GM18909 (cell line): ENCODE measurements at regions not wholly inside any gene's neighbourhood (a gene's known extent, or its start where the extent isn't known, plus 50 kb on each side); places are given as distances from the start of the nearest gene placed in this dataset.
"Not testable (repeated sequence)": the region's sequence is repeated elsewhere in the genome, so short reads cannot be mapped to it uniquely, and the experiment has no call there.

Source experiments
- ATAC-seq: cut with Tn5 transposase; IDR thresholded peaks from one replicate; pipeline ENCODE4 v1.9.1; 2021; ENCODE audit warnings: mild to moderate bottlenecking; ENCODE audit not compliant: unreplicated experiment, poor library complexity

DNA sequence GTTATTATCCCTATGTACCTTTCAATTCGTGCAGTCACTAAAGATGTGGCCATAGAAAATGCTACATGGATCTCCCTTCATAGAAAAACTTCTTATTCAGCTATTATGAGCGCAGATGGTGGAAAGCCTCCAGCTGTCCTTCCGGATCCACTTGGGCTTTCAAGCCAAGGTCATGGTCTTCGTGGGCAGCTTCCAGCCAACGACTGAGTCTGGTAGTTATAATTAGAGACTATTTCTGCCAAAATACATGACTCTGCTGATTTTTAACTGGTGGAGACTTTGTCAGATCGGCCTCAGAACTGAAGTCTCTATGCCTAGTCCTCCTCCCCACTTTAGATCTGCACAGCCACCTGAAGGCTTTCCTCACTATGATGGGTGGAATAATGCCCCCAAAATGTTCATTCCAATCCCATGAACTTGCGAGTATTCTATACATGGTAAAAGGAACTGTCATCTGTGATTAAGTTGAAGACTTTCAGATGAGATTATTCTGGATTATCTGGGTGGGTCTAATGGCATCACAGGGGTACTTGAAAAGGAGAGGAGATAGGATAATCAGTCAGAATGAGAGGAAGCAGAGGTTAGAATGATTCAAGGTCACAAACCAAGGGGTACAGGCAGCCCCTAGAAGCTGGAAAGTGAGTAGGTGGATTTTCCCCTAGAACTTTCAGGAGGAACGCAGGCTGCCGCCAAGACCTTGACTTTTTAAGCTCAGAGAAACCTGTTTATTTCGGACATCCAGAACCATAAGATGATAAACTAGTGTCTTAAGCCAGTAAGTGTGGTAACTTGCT lies 171.1 kb upstream of the CXCL13 start:
- ATAC-seq, result no peak

DNA sequence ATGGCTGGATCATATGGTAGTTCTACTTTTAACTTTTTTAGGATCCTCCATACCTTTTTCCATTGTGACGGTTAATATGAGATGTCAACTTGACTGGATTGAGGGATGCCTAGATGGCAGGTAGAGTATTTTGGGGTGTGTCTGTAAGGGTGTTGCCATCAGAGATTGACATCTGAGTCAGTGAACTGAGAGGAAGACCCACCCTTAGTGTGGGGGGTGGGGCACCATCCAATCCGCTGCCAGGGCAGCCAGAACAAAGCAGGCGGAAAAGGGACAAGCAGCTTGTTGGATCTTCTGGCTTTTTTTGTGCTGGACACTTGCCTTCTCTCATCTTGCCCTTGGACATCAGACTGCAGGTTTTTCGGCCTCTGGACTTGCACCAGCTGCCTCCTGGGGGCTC lies 168.5 kb upstream of the CXCL13 start:
- ATAC-seq, result no peak

DNA sequence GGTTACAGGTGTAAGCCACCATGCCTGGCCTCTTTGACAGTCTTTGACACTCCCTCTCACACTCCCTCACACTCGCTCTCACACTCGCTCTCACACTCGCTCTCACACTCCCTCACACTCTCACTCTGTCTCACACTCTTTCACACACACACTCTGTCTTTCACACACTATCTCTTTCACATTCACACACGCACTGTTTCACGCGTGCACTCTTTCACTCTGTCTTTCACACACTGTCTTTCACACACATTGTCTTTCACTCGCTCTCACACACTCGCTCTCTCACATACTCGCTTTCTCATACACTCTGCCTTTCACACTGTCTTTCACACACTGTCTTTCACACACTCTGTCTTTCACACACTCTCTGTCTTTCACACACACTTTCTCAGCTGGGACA lies 167.1 kb upstream of the CXCL13 start:
- ATAC-seq, result no peak

DNA sequence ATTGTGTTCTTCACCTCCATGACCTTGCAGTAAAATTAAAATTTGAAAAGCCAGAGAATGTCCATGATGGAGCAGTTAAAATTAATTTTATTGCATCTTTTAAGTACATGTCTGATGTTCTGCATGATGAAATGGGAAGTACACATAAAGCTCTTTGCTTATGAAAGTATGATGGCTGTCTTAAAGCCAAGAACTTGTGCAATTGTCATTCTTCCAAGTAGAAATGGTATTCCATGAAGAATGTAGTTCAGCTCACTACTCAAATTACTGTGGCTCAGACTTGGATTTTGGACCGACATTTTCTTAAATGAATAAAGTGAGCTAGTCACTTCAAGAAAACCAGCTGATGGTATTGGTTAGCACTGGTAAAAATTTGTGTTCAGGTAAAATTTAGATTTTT lies 161.7 kb upstream of the CXCL13 start:
- no peak for ATAC-seq

DNA sequence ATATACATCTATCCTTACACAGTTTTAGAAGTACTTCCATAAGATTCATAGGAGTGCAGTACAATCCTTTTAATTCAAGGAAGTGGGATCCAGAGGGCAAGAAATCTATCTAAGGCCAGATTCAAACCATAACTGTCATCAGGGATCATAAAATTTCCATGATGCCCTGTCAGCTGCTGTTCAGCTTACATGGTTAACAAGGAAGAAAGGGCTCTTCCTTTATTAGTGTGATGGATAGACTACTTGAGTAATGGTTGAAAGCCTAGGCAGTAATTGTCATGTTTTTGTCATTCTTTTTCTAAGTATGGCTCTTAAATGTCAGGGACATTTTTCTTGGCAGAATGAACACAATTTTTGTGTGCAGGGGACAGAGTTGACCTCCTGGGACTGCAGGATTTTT lies 159.8 kb upstream of the CXCL13 start:
- no peak for ATAC-seq

DNA sequence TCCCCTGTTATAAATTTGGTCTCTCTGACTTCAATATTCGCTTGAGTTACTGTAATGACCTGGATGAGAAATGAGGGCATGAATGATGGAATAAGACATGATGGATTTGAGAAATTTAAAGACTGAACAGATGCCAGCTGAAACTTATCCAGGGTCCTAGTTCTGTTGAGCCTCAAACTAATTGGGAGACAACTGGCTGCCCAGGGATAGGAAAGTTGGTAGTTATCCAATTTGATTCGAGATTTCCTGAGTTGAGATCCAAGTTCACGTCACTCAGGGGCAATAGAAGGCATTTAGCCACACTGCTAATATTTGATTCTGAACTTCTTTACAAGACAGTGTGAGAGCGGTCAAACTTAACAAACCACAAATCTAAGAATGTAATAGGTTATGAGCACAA lies 159.0 kb upstream of the CXCL13 start:
- ATAC-seq, result no peak

DNA sequence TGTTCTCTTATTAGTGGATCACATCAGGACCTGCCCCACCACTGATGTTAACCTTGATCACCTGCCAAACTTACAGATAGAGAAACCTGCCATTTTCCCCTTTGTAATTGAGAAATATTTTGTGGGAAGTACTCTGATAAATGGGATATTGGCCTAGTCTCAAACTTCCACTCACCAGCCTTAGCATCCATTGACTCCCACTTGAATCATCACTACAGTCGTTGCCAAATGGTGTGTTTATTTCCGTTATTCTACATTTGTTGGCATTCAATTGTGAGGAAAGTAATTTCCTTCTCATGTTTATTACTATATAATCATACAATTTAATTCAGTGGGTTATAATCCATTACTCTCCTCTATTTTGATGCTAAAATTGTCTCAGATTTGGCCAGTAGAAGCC lies 156.4 kb upstream of the CXCL13 start:
- no peak for ATAC-seq

DNA sequence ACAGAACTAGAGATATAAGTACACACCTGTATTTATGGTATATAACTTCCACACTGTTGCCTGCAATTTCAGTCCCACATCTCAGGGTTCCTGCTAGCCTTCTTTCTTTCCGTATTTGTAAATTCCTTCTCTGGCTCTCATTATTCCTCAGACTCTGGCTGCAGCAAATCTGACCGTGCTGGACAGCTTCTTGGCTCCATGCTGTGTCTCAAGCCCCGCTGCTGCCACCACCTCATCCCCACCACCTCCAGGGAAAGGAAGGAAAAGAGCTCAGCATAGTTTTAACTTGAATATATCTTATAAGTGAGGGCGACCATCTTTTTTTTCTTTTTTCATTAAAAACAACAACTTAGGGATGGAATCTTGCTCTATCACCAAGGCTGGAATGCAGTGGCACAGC lies 155.6 kb upstream of the CXCL13 start:
- ATAC-seq, result no peak

DNA sequence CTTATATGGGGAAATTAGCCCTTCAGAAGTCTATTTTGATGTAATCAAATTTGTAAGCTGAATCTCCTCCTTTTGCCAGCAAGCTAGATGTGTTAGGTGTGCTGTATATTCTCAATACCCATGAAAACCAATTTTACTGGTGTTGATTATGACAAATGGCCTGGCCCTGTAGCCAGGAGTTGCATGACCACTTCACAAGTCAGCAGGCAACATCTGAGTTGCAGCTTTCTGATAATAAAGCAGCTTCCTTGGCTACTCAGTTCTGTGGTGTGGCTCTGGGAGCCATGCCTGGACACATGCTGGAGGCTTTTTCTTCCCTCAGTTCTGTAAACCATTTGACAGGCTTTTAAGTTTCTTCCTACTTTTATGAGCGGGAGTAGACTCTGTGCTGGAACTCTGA lies 154.1 kb upstream of the CXCL13 start:
- ATAC-seq, result no peak

DNA sequence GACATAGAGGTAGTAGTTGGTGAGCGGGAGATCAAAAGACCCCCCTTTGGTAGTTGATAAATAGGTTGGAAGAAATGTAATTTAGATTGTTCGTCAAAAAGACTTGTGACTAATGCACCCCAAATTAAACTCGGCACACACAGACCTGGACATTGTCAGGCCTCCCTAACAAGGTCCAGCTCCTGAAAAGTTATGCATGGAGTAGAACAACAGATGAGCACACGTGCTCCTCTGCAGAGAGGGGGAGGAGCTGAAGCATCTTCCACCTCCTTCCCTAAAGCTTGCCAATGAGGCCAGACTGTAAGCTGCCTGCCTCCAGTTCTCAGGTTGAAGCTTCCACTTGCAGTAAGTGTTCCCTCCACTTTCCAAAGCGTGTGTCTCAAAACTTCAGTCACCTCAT lies 153.5 kb upstream of the CXCL13 start:
- ATAC-seq, result not testable (repeated sequence)

DNA sequence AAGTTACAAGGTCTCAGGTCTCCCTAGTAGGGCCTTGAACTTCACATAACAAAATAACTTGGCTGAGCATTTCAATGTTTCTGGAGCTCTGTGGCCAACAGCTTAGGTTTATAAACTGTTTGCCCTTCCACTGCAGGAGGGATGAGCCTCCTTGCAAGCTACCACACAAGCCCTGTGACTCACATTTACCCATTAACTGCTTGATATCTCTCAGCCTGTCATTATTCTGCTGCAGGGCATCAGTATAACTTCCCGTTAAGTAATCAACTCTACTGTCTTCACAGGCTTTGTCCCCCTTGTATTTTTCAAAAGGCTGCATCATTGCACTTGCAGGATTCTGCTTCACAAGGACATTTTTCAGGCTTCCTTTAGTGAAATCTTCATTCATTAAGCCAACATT lies 151.7 kb upstream of the CXCL13 start:
- ATAC-seq, result no peak

DNA sequence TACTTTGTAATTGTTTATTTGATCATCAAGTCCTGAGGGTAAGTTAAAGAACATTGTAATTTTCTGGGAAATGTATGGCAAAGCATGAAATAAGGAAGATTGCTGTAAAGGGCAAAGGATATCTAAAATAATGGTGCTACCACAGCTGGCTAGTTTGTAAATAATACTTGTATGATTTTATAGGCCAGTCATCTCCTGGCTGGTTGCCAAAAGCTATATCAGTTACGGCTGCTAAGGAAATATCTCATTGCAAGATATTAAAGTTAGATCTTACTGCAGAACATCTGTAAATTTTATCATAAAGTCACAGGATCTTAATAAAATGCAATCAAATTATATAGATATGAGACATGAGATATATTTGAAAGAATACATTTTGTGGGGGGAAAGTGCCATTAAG lies 150.8 kb upstream of the CXCL13 start:
- no peak for ATAC-seq

DNA sequence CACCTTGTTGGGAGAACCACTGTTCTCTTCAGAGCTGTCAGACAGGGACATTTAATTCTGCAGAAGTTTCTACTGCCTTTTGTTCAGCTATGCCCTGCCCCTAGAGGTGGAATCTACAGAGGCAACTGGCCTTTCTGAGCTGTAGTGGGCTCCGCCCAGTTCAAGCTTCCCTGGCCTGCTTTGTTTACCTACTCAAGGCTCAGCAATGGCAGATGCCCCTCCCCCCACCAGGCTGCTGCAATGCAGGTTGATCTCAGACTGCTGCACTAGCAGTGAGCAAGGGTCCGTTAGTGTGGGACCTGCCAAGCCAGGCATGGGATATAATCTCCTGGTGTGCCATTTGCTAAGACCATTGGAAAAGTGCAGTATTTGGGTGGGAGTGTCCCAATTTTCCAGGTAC lies 141.5 kb upstream of the CXCL13 start:
- ATAC-seq, result not testable (repeated sequence)

DNA sequence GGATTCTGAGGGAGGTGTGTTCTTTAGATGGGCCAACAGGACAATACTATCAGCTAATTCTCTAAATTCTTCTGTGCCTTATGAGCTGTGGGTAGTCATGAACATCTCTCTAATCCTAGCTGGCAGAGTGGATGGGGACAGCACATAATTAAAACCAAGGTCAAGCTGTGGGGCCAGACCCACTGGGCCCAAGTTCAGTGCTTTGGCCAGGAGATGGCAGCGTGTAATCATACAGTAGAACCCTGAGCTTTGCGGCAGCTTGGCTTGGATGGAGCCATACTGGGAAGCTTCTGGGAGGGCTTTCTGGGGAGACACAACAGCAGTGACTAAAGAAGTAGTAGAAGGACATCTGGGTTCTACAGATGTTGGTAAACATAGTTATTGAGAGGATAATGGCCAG lies 140.3 kb upstream of the CXCL13 start:
- ATAC-seq, result no peak

DNA sequence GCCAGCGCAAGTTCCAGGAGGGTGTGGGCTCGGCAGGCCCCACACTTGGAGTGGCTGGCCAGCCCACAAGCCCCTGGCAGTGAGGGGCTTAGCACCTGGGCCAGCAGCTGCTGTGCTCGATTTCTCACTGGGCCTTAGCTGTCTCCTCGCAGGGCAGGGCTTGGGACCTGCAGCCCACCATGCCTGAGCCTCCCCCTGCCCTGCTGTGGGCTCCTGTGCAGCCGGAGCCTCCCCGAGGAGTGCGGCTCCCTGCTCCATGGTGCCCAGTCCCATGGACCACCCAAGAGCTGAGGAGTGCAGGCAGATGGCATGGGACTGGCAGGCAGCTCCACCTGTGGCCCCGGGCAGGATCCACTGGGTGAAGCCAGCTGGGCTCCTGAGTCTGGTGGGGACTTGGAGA lies 139.2 kb upstream of the CXCL13 start:
- no peak for ATAC-seq

DNA sequence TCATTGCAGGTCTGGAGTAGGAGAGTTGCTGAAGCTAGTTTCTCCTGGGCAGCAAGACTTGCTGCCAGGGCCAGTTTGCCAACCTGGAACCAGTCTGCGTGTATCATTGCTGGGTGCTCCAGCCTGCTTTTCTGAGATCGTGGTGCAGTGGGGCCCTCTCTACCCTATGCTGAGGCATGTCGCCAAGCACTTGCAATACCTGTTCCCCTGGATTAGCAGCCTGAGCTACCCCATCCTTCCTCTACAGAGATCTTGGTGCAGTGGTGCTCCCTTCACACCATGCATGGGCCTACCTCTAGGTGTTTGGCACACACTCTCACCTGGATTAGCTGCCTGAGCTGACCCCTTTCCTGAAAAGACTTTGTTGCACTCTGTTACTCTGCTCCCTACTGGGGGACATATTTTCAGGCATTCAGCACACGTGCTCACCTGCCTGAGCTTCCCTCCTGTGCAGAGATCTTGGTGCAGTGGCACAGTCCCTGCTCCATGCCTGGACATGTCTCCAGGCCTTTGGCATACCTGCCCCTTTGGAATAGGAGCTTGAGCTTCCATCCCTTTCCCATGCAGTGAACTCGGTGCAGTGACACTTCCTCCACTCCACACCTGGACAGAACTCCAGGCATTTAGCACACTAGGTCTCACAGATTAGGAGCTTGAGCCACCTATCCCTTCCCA lies 133.7 kb upstream of the CXCL13 start:
- no peak for ATAC-seq

DNA sequence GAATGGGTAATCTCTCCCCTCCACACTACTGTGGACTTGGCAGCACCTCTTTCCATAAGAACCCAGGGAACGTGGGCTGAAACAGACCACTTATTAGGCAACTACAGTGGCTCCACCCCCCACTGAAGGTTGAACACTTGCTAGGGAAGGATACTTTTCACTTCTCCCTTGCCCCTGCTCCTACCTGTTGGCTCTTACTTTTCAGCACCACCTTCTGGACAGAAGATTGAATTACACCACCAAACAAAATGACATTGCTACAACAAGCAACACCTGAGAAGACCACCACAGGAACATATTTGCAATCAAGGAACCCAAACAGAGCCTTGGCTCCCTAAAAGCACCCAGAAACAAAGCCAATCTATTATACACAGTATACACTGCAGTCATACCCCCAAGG lies 132.1 kb upstream of the CXCL13 start:
- ATAC-seq, result no peak

DNA sequence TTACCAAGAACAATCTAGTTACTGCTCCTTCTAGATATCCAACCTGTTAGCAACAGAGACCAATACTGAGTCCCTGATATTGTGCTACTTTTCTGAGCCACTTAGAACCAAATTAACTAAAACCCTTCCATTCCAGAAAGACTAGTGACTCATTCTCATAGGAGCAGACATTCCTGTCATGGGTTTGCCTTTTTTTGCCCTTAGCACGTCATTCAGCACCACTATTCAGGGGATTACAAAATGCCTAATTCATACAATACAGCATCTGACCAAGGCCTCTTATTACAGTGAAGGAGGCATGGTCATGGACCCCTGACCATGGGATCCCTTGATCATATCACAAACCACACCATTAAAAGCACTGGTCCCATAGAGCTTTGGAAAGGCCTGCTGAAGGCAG lies 123.8 kb upstream of the CXCL13 start:
- no peak for ATAC-seq

DNA sequence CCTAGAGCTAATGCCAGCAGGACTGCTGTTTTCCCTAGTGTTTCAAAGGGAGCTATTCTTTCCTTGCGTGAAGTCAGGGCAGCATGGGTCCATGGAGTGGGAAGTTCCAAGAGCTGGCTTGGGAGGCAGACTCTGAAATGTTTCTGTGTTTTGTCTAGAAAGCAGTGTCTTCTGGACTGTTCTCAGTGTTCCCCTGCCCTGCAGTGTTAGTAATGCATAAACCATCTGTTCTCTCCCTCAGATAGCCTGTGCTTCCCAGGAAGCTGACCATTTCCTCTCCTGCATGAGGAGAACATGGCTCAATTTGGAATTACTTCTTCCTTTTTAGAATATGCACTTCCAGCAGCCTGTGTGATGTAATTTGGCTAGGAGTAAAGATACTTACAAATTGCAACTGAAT lies 116.7 kb upstream of the CXCL13 start:
- no peak for ATAC-seq

DNA sequence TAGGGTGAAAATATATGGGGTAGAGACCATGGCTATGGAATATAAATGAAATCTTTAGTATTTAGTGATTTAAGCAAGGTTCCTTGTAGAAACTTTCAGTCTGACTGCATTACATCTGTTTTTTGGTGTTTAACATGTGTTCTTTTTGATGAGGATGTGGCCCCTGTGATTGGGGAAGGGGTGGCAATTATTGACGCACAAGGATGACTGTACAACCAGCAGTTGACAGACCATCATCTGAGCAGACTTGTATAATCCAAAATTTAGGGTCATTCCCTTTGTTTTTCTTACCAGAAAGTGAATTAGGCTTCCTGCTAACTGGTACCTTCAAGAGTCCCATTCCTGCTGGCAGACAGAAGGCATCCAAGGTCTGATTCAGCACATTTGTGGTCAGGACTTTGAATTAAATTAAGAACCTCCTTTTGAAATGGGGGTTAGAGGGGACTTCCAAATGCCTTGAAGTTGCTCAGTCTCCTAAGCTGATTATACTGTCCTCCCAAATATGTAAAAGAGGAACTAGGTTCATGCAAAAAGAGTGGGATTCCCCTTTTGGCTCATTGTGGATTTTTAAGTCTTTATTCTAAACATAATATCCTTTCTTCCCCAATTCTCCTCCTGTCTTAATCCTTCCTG lies 112.4 kb upstream of the CXCL13 start:
- ATAC-seq, result no peak

DNA sequence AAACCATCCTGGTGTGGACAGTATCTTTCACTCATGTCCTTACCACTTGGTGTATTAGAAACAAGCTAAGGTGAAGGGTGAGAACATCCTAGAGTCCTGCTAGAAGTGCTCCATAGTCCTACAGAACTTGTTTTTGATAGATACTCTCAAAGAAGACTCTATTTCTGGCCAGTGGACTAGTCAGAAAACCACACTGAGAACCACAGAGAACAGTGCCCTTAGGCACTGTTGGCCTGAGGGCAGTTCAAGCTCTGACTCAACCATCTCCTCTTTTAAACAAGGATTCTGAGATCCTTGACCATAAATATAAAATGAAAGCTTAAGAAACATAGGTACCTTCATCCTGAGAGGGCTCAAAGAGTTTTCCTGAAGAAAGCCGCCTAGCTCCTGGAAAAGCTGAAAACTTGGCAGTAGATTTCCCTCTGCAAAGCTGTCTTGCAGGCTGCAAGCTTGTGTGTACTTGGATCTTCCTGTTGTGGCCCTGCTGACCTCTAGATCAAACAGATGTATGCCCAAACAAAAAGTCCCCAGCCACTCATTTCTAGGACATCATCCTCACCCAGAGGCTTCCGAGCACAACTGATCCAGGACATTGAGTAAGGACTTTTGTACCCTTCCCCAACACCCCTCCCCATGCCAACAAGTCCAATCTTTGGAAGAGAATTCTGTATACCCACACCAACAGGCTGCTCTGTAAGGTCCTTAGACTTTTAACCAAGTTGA lies 111.6 kb upstream of the CXCL13 start:
- ATAC-seq, result no peak
